ENCODE measurements at regions not wholly inside any gene's neighbourhood (a gene's known extent, or its start where the extent isn't known, plus 50 kb on each side); places are given as distances from the start of the nearest gene placed in this dataset.

GRCh38 chrX:44035571-44035970 is 62.4 kb upstream of the NDP start:
- Mint-ChIP-seq H3K4me1 (ENCODE audit: low read depth) (peaks cover 6% of the 10 kb centered on the region), H3K27ac (no peak overlapping the region), H3K4me3 (no peak overlapping the region), H3K36me3 (ENCODE audit: low read depth) (no peaks in the 10 kb centered on the region), H3K9me3 (no peaks in the 10 kb centered on the region), H3K27me3 (ENCODE audit: low read depth) (no peaks in the 10 kb centered on the region)
- no peak for DNase-seq
- intact Hi-C loops (cut with micrococcal nuclease) = no loop called here
- CTCF ChIA-PET = interaction anchor here (0.7 kb wide), 1 partner anchor 232 kb away, joined by 3 read pairs; no protein-coding TSS in a partner anchor

DNA sequence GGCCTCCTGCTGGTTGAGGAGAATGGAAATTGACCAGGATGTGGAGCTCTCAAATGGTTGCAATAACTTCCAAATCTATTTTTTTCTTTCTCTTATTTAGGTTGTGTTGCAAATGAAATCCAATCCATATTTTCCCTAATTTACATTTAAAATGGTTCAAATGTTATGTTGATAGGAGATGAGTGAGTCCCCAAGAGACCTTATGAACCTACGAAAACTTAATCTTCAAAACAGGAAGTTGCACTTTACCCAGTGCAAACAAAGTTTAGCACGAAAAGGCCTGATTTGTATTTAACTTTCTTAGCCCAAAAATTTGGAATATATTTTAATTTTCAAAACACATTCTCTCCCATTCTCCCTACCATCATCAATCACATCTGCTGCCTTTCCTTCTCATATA is 59.3 kb upstream of the NDP start:
- H3K9me3 Mint-ChIP-seq = no peaks in the 10 kb centered on the region
- intact Hi-C loops (cut with micrococcal nuclease) = no loop called here
- no peaks in the 10 kb centered on the region for H3K36me3 Mint-ChIP-seq (ENCODE audit: low read depth)
- H3K27ac Mint-ChIP-seq = no peak overlapping the region
- peaks cover 6% of the 10 kb centered on the region for H3K4me1 Mint-ChIP-seq (ENCODE audit: low read depth)
- CTCF ChIA-PET = no interaction called here
- H3K27me3 Mint-ChIP-seq (ENCODE audit: low read depth) = no peaks in the 10 kb centered on the region
- H3K4me3 Mint-ChIP-seq = no peak overlapping the region
- no peak for DNase-seq

GRCh38 chrX:44025555-44025954 is 52.4 kb upstream of the NDP start:
- Mint-ChIP-seq H3K4me3 (no peak overlapping the region), H3K36me3 (ENCODE audit: low read depth) (no peaks in the 10 kb centered on the region), H3K27ac (no peak overlapping the region), H3K9me3 (no peaks in the 10 kb centered on the region), H3K27me3 (ENCODE audit: low read depth) (no peaks in the 10 kb centered on the region), H3K4me1 (ENCODE audit: low read depth) (peaks cover 2% of the 10 kb centered on the region)
- intact Hi-C loops (cut with micrococcal nuclease) = no loop called here
- DNase-seq = no peak
- CTCF ChIA-PET = interaction anchor here (0.7 to 1.7 kb wide), 2 partner anchors 67 to 76 kb away, joined by 3 to 7 read pairs; no protein-coding TSS in a partner anchor

All from activated naive CD4-positive, alpha-beta T cell treated with anti-CD3 and anti-CD28 coated beads for 36 hours (primary cell).